Activated CD4-positive, alpha-beta T cell treated with anti-CD3 and anti-CD28 coated beads for 4 hours (primary cell): ENCODE measurements at regions not wholly inside any gene's neighbourhood (a gene's known extent, or its start where the extent isn't known, plus 50 kb on each side); places are given as distances from the start of the nearest gene placed in this dataset.
"Not testable (repeated sequence)": the region's sequence is repeated elsewhere in the genome, so short reads cannot be mapped to it uniquely, and the experiment has no call there.

ENCODE experiments used
- DNase-seq, 2 donors: peaks; one replicate each; pipeline ENCODE4 v3.0.0-alpha.2; 2020

GRCh38 chr5:52255308-52255707 lies 532.4 kb upstream of the ITGA1 start:
- DNase-seq, result no peak

DNA sequence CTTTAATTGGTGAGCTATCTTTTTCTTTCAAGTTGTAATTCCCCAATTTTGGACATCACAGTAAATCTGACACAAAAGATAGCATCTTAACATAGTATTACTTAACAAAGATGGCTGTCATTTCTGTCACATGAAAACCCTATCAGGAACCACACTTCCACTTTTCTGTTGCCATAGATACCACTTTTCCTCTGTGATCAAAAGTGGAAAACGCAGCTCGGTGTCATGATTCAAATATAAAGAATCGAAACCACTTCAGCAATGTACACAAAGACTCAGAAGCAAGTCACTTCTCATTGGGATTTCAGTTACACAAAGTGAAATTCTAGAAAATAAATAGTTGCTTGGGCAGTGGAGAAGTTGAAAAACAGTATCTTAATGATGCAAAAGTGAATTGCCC lies 524.9 kb upstream of the ITGA1 start:
- no peak for DNase-seq

- no peak for DNase-seq
Observed at GRCh38 chr5:52269401-52269800, 518.3 kb upstream of the ITGA1 start.

- DNase-seq, result no peak
Observed at GRCh38 chr5:52269859-52270258, 517.9 kb upstream of the ITGA1 start.

- no peak for DNase-seq
Observed at GRCh38 chr5:52275639-52276038, 512.1 kb upstream of the ITGA1 start.

GRCh38 chr5:52277101-52277500 lies 510.6 kb upstream of the ITGA1 start:
- DNase-seq, result no peak

GRCh38 chr5:52282647-52283046 lies 505.1 kb upstream of the ITGA1 start:
- no peak for DNase-seq

- no peak for DNase-seq
Observed at GRCh38 chr5:52283221-52283620, 504.5 kb upstream of the ITGA1 start.

DNA sequence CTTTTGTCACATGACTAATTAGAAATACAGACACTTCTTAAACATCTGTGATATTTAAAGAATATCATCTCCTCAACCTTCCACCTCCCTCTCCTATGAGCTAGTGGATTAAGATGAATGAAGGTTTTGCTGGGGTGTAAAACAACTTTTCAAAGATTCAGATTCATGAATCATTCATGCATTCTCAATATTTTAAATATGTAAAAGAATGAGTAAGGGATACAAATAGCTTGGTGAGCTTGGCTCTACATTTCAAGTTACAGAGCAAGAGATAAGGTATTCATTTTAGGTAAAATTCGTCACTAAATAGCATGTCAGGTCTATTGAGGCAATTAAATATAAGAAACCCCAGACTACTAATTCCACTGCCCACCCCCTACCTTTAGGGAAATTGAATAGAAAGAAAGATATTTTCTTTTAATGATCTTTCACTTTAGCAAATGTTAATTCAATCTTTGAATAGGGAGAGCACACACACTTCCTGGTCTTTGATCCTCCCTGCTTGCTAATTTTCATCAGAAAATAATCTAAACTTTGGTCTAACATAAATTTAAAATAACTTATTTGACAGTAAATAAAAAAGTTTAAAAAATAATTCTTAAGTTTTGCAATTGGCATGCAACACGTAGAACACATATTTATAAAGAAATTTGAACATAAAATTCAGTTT lies 486.9 kb upstream of the ITGA1 start:
- no peak for DNase-seq

DNA sequence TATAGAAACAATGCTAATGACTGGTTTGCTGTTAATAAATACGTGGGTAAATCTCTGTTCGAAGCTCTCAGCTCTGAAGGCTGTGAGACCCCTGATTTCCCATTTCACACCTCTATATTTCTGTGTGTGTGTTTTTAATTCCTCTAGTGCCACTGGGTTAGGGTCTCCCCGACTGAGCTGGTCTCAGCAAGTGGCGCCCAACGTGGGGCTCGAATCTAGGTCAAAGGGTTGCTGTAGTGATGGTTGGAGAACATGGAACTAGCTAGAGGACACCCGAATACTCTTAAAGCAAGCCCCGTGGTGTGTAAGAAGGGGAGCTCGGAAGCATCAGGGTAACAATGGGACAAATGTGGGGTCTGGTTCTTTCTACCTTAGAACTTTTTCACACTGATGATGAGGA lies 482.9 kb upstream of the ITGA1 start:
- not testable (repeated sequence) for DNase-seq

DNA sequence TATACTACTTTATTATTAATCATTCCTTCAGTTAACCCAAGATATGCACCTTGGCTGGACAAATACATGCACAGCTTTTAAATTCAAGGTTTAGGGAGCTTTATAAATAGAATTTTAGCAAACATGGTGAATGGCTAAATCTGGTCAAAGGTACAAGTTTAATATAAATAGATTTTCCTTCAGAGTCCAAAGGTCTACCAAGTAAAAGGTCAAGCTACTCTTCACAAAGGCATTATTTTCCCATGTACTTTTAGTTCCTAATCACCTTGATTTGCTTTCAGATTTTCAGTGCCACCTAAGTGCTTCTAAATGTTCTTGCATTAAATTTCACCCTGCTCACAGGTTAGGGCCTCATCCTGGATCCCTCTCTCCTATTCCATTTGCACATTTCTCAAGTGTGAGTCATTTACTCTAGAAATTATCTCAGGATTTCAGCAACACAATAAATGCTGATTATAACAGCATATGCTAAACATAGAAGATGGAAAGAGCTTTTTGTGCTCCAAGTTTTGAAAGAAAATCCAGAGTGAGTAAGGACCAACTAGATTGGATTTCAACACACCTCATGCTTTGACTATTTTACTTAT lies 459.4 kb upstream of the ITGA1 start:
- DNase-seq, result no peak

DNA sequence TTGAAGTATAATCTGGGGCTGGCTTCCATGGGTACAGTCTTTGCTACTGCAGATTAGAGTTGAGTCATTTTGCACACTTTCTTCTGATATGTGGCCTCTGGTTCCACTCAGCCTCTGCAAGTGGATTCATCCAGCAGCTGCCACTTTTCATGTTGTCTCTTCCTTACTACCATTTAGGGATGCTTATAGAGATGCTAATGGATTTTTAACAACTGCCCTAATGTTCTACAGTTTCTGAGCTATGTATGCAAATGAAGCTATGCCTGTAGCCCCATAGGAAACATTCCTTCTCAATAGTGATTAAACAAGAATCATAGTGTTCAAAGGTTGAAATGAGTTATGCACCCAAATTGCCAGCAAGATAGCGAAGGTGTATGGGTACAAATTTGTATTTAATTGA lies 456.0 kb upstream of the ITGA1 start:
- no peak for DNase-seq

DNA sequence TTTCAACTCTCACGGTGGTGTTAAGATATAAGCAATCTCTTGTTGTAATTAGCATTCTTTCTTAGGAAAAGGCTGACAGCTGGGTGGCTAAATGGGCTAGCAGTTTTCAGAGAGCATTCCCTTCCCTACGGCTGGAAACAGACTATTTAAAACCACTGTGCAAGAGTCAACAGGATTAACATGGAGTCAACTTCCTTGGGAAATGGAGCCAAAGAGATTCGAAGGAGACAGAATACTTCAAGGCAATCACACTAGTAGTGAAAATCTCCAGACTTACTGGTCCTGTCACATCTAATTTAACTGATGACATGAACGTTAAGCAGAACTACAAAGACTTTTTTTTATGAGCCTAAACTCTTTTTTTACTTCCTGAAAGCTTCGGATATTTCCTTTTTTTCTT lies 453.3 kb upstream of the ITGA1 start:
- DNase-seq, result no peak

- no peak for DNase-seq
Observed at GRCh38 chr5:52339285-52339684, 448.4 kb upstream of the ITGA1 start.

DNA sequence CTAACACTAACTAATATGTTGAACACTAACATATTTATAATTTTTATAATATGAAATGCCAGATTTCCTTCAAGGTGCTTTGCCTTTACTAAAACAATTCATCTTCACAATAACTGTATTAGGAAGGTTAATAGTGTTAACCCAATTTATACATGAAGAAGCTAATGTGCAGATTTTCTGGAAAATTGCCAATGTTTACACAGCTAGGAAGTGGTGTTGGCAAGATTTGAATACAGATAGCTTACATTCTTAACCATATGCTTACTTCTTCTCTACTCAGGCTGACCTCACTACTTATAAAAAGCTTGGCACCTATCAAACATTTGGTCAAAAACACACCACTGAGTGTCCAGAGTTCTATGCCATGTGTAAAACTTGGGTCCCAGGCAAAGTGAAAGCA lies 445.4 kb upstream of the ITGA1 start:
- DNase-seq, result no peak

DNA sequence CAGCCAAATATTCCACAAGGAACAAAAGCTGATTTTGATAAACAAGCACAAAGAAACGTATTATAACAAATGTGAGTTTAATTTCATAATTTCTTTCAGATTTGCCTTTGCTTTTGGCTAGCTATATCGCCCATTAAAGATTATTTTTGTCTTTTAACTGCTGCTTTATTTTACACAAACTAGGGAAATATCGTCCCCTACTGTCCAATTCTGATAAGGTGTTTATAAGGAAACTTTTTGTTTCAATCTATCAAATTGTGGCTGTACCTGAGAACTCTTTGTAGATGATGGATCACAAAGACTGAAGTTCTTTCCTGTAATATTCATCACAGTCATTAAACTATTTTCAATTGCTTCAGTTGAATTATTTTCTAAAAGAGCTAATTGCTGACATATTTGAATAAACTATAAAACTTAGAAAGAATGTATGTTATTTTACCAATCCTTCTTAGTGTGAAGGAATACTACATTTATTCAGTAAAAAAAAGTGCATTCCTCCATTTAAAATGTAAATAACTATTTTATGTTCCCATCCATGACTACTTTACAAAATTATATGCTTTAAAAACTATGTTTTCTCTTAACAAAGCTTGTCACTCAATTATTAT lies 431.3 kb upstream of the ITGA1 start:
- DNase-seq, result no peak

DNA sequence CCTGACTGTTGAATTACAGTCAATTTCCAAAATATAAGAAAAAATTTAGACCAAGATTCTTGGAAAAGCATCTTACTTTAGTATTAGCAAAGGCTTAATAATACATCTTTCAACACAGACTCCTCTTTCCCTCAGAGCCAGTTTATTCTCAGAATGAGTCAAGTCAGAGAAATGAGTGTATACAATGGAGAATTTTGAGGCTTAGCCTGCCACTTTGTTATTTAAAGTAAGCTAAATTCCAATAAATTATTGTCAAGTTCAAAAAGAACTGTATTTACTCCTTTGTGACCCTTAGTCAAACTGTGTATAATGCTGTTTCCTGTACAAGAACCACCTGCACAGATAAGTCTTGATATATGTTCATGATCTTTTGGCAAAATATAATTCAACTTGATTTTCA lies 428.5 kb upstream of the ITGA1 start:
- no peak for DNase-seq

DNA sequence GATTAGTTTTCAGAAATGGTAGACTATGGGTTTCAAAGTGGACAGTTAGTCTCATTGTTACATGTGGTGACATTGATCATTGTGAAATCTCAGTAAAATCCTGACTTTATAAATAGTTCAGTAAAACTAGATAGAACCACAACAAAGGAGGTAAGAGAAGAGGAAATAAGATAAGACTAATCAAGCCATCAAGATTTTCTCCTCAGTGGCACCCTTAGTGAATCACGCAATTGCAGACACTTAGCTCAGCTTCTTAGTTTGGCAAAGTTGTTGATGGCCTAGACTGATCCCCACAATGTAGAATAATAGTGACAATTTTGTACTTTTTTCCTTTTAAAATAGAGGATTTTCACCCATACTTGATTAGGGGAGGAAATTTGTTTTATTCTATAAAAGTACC lies 426.7 kb upstream of the ITGA1 start:
- no peak for DNase-seq

GRCh38 chr5:52374286-52374685 lies 413.4 kb upstream of the ITGA1 start:
- no peak for DNase-seq

DNA sequence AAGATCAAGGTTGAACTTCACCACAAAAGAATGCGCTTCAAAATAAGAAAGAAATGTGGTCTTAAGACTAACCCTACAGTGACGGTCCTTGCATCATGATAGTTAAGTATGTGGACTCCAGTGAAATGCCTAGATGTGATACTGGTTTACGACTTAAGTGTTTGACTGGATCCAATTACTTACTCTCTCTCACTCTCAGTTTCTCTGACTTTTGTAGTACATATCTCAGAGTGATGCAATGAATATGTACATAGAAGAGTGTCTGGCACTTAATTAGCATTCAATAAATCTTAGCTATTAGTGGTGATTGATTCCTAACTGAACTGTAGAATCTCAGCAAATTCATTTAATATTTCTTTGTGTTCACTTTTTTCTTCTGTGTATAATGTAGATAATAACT lies 411.7 kb upstream of the ITGA1 start:
- no peak for DNase-seq

DNA sequence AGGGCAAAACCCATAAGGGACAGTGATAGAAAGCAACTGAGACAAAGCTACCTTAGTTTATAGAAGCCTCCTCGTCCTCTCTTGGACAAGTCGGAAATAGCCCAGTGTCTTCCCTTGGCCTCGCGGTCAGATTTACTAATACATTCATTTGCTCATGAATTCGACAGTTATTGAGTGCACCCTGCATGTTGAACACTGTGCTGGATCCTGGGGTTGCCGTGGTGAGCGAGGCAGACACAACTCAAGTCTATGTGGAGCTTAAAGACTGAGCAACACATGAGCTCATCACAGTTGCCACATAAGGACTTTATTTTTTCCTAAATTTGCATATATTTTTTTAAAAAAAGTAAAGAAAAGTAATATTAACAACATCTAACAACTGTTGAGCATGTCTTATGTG lies 411.1 kb upstream of the ITGA1 start:
- no peak for DNase-seq

- no peak for DNase-seq
Observed at GRCh38 chr5:52378237-52378636, 409.5 kb upstream of the ITGA1 start.

DNA sequence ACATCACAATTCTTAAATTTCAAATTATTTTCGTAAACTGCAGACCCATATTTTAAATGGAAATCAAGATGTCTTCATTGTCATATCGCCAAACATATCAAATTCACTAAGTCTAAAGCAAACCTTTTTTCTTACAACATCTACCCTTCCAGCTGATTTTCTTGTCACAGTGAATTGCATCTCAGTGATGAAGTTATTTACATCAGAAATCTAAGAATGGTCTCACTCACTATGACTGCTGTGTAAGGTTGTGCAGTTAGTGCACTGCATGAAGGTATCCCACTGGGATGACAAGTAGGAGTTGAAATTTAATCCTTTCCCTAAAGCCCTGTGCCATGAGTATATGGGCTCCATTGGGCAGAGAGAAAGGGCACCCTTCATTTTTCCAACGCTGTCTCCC lies 399.4 kb upstream of the ITGA1 start:
- DNase-seq, result no peak

DNA sequence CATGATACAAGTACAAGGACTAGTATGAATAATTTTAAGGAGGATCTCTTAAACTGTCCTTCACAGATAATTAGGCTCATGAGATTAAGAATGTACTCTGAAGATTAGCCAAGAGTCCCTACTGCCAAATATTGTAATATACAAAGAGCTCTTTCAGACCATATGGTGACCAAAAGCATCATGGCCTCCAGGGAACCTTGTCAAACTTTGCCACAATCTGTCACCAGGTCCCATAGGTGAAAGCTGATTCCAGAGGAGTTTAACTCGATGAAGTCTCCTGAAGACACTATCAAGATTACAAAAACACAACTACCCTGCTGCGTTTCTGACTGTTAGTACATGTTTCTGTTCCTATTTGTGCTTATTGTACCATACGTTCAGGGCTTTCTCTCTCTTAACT lies 395.4 kb upstream of the ITGA1 start:
- DNase-seq, result no peak

DNA sequence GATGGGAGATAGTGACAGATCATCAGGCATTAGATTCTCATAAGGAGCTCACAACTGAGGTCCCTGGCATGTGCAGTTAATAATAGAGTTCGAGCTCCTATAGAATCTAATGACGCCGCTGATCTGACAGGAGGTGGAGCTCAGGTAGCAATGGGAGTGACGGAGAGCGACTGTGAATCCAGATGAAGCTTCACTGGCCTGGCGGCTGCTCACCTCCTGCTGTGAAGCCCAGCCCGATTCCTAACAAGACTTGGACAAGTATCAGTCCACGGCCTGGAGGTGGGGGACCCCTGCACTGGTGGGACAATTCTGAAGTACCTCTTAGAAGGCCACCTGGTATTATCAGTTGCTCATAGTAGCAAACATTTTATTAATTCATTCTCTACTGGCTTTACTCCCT lies 377.9 kb upstream of the ITGA1 start:
- DNase-seq, result no peak
